ENCODE measurements at regions not wholly inside any gene's neighbourhood (a gene's known extent, or its start where the extent isn't known, plus 50 kb on each side); places are given as distances from the start of the nearest gene placed in this dataset.

GRCh38 chr2:166661391-166661790 is 167.3 kb upstream of the SCN7A start:
- no peaks in the 10 kb centered on the region for H3K27me3 ChIP-seq (ENCODE audit: insufficient read depth, poor library complexity, severe bottlenecking)
- H3K27ac ChIP-seq (replicated peaks): no peak overlapping the region
- DNase-seq (ENCODE audit: low read depth in 1 of 2, low spot score in 1 of 2): no peak
- TF ChIP-seq GABPA (IDR thresholded peaks at IDR 0.05; ENCODE audit: low read depth) (no peak), CTCF (IDR thresholded peaks at IDR 0.05; ENCODE audit: insufficient read depth, low read length) (no peak), SPI1 (IDR thresholded peaks at IDR 0.05; ENCODE audit: borderline replicate concordance, low read depth) (no peak), REST (IDR thresholded peaks at IDR 0.05; ENCODE audit: insufficient replicate concordance, low read depth) (no peak), POLR2AphosphoS5 (IDR thresholded peaks at IDR 0.05; ENCODE audit: low read depth) (no peak)
- no peak overlapping the region for H3K4me3 ChIP-seq (replicated peaks; ENCODE audit: insufficient read depth, low read length)

- H3K4me3 ChIP-seq (replicated peaks; ENCODE audit: insufficient read depth, low read length): no peak overlapping the region
- H3K27ac ChIP-seq (replicated peaks): no peak overlapping the region
- H3K27me3 ChIP-seq (ENCODE audit: insufficient read depth, poor library complexity, severe bottlenecking): no peaks in the 10 kb centered on the region
- TF ChIP-seq GABPA (IDR thresholded peaks at IDR 0.05; ENCODE audit: low read depth) (no peak), POLR2AphosphoS5 (IDR thresholded peaks at IDR 0.05; ENCODE audit: low read depth) (no peak), SPI1 (IDR thresholded peaks at IDR 0.05; ENCODE audit: borderline replicate concordance, low read depth) (no peak), REST (IDR thresholded peaks at IDR 0.05; ENCODE audit: insufficient replicate concordance, low read depth) (no peak)
- DNase-seq (ENCODE audit: low read depth in 1 of 2, low spot score in 1 of 2): no peak
These were observed 164.9 kb upstream of the SCN7A start for GRCh38 chr2:166658901-166659300.

GRCh38 chr2:166653185-166653813 is 159.2 kb upstream of the SCN7A start:
- Histone ChIP-seq H3K27ac (replicated peaks) (no peak overlapping the region), H3K4me3 (replicated peaks; ENCODE audit: insufficient read depth, low read length) (no peak overlapping the region), H3K27me3 (ENCODE audit: insufficient read depth, poor library complexity, severe bottlenecking) (no peaks in the 10 kb centered on the region)
- TF ChIP-seq GABPA (IDR thresholded peaks at IDR 0.05; ENCODE audit: low read depth) (no peak), POLR2AphosphoS5 (IDR thresholded peaks at IDR 0.05; ENCODE audit: low read depth) (no peak)
- no peak for DNase-seq (ENCODE audit: low read depth in 1 of 2, low spot score in 1 of 2)

GRCh38 chr2:166651991-166652390 is 157.9 kb upstream of the SCN7A start:
- DNase-seq (ENCODE audit: low read depth in 1 of 2, low spot score in 1 of 2): no peak
- no peak overlapping the region for H3K4me3 ChIP-seq (replicated peaks; ENCODE audit: insufficient read depth, low read length)
- no peak for TF ChIP-seq CTCF (IDR thresholded peaks at IDR 0.05; ENCODE audit: insufficient read depth, low read length)
- TF ChIP-seq GABPA (IDR thresholded peaks at IDR 0.05; ENCODE audit: low read depth): no peak
- no peak for TF ChIP-seq SPI1 (IDR thresholded peaks at IDR 0.05; ENCODE audit: borderline replicate concordance, low read depth)
- no peak for TF ChIP-seq POLR2AphosphoS5 (IDR thresholded peaks at IDR 0.05; ENCODE audit: low read depth)
- no peak for TF ChIP-seq REST (IDR thresholded peaks at IDR 0.05; ENCODE audit: insufficient replicate concordance, low read depth)
- no peak overlapping the region for H3K27ac ChIP-seq (replicated peaks)
- H3K27me3 ChIP-seq (ENCODE audit: insufficient read depth, poor library complexity, severe bottlenecking): no peaks in the 10 kb centered on the region

Data from HL-60 (cell line).